ENCODE measurements at regions not wholly inside any gene's neighbourhood (a gene's known extent, or its start where the extent isn't known, plus 50 kb on each side); places are given as distances from the start of the nearest gene placed in this dataset.

- ChIA-PET POLR2A (no interaction called here), CTCF (interaction anchor here (0.6 to 2.0 kb wide), 11 partner anchors 8 to 367 kb away, joined by 3 to 9 read pairs (median 3); no protein-coding TSS in a partner anchor), RAD21 (ENCODE audit: low non-redundant PET in 1 of 2, low total read pairs in 2 of 2, uncharacterized antibody in 2 of 2, unreplicated experiment in 2 of 2) (no interaction called here)
- no TSS peak for BruUV-seq (replicated peaks)
- Histone ChIP-seq H3K9ac (ENCODE audit: low read length) (no peak overlapping the region), H3K27ac (ENCODE audit: low read depth, low read length) (no peak overlapping the region), H3K9me2 (ENCODE audit: insufficient read depth) (no peaks in the 10 kb centered on the region), H3K79me2 (ENCODE audit: insufficient read depth, low read length) (no peaks in the 10 kb centered on the region), H3K9me3 (ENCODE audit: control insufficient read depth in 1 of 2, insufficient read depth in 1 of 2, low read depth in 1 of 2, low read length in 2 of 2) (no peaks in the 10 kb centered on the region), H4K20me1 (ENCODE audit: insufficient read depth) (no peaks in the 10 kb centered on the region), H3K4me2 (ENCODE audit: low read length) (no peak overlapping the region), H3K27me3 (ENCODE audit: insufficient read depth, low read length) (peaks cover 19% of the 10 kb centered on the region), H3K4me1 (ENCODE audit: control insufficient read depth in 1 of 2, insufficient read depth in 2 of 2, low read length in 2 of 2) (no peaks in the 10 kb centered on the region), H3K4me3 (replicated peaks in 1 of 2; ENCODE audit: low read depth in 1 of 2, low read length in 2 of 2) (no peak overlapping the region), H3K36me3 (ENCODE audit: control insufficient read depth in 1 of 2, insufficient read depth in 2 of 2, low read length in 2 of 2) (no peaks in the 10 kb centered on the region), H2AFZ (ENCODE audit: low read depth, low read length, poor library complexity, severe bottlenecking) (peak overlapping the region; percentile 26)
- intact Hi-C loops (cut with micrococcal nuclease): no loop called here
- no peak for TF ChIP-seq SRF (IDR thresholded peaks at IDR 0.05; ENCODE audit: low read depth)
- no peak for TF ChIP-seq FOSL1 (IDR thresholded peaks at IDR 0.05; ENCODE audit: low read depth)
- no peak for TF ChIP-seq SP1 (IDR thresholded peaks at IDR 0.05; ENCODE audit: low read depth)
- no peak for TF ChIP-seq ELF1 (IDR thresholded peaks at IDR 0.05; ENCODE audit: borderline replicate concordance, low read depth)
- TF ChIP-seq CTCF (IDR thresholded peaks at IDR 0.05 in 2 of 3, conservative IDR thresholded peaks at IDR 0.05 in 1 of 3; ENCODE audit: borderline replicate concordance in 1 of 3, insufficient read depth in 1 of 3, low read depth in 2 of 3, low read length in 2 of 3): peak; percentile 38 to 98 (median 93); a peak in 5 of 6 replicates
- no peak for TF ChIP-seq CBX3 (IDR thresholded peaks at IDR 0.05; ENCODE audit: low read depth)
- no peak for TF ChIP-seq ZFX (IDR thresholded peaks at IDR 0.05)
- TF ChIP-seq POLR2AphosphoS5 (IDR thresholded peaks at IDR 0.05; ENCODE audit: low read depth, low read length): no peak
- no peak for TF ChIP-seq SIN3A (IDR thresholded peaks at IDR 0.05; ENCODE audit: low read depth)
- TF ChIP-seq EZH2phosphoT487 (IDR thresholded peaks at IDR 0.05; ENCODE audit: borderline replicate concordance): no peak
- TF ChIP-seq RAD21 (IDR thresholded peaks at IDR 0.05; ENCODE audit: low read depth): peak; percentile 56
- DNase-seq (ENCODE audit: low read depth, low spot score) (peak; percentile 64), ATAC-seq (peak; percentile 99)
These were observed 369.7 kb downstream of the RRAGC start for GRCh38 chr1:38489844-38490270.
